Right lobe of liver (tissue), 4 donors: ENCODE measurements at regions not wholly inside any gene's neighbourhood (a gene's known extent, or its start where the extent isn't known, plus 50 kb on each side); places are given as distances from the start of the nearest gene placed in this dataset.

ENCODE experiments used
- POLR2A ChIP-seq: fragments of 450-650 bp; IDR thresholded peaks from one replicate; pipeline ENCODE4 v1.6.1; 2017; ENCODE audit warnings: antibody characterized with exemption, mild to moderate bottlenecking
- TF ChIP-seq, protein P1 (sequence below), 4 donors: fragments of 200-600 bp in 3 of 4; fragments of 450-650 bp in 1 of 4; IDR thresholded peaks; one replicate each; pipeline versions ENCODE4 v1.5.1 to v1.8.0; 2016 to 2022; ENCODE audit warnings: antibody characterized with exemption in 4 of 4, mild to moderate bottlenecking in 2 of 4
- donor health status: DM: no; HTN: no; CAD: no.
- donor health status: DM: no; HTN: no; CAD: no.
- donor health status: DM: no; HTN: yes; CAD: no.

DNA sequence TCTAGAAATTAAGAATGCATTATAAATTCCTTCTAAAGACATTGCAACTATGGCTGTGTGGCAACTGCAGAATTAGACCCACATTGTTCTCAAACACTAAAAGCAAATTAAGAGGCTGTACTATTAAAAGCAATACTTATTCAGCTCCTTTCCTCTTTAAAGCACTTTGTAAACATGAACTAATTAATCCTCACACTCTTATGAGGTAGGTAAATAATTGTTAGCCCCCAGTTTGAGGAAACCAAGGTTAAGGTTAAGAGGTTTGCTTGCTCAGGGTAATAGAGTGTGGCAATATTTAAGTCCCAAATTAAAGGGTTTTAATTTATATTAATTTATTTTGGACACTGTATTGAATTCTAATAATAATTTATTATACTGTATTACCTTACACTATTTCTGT, 553.8 kb downstream of the LRRIQ3 start:
- no peak for TF ChIP-seq POLR2A
- TF ChIP-seq, protein P1, sequence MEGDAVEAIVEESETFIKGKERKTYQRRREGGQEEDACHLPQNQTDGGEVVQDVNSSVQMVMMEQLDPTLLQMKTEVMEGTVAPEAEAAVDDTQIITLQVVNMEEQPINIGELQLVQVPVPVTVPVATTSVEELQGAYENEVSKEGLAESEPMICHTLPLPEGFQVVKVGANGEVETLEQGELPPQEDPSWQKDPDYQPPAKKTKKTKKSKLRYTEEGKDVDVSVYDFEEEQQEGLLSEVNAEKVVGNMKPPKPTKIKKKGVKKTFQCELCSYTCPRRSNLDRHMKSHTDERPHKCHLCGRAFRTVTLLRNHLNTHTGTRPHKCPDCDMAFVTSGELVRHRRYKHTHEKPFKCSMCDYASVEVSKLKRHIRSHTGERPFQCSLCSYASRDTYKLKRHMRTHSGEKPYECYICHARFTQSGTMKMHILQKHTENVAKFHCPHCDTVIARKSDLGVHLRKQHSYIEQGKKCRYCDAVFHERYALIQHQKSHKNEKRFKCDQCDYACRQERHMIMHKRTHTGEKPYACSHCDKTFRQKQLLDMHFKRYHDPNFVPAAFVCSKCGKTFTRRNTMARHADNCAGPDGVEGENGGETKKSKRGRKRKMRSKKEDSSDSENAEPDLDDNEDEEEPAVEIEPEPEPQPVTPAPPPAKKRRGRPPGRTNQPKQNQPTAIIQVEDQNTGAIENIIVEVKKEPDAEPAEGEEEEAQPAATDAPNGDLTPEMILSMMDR (IDR thresholded peaks at IDR 0.05) = no peak
